H9 (cell line): ENCODE measurements at regions not wholly inside any gene's neighbourhood (a gene's known extent, or its start where the extent isn't known, plus 50 kb on each side); places are given as distances from the start of the nearest gene placed in this dataset.

ENCODE experiments used
- DNase-seq: peaks from one replicate; pipeline ENCODE4 v3.0.0-alpha.2; 2017
- H2AFZ ChIP-seq: one replicate; pipeline ENCODE4 v1.6.1; 2013; ENCODE audit warnings: mild to moderate bottlenecking, low read length, control low read depth, moderate library complexity
- H2AK5ac ChIP-seq: 2 replicates; pipeline ENCODE4 v1.6.1; 2013; ENCODE audit warnings: low read length, control low read depth, mixed read lengths; ENCODE audit not compliant: insufficient read length
- H2BK120ac ChIP-seq: one replicate; pipeline ENCODE4 v1.6.1; 2013; ENCODE audit warnings: low read depth, mild to moderate bottlenecking, low read length, control low read depth, inconsistent platforms; ENCODE audit not compliant: poor library complexity, severe bottlenecking
- H2BK12ac ChIP-seq: 2 replicates; pipeline ENCODE4 v1.6.1; 2013; ENCODE audit warnings: low read length, control low read depth, mixed read lengths, low read depth; ENCODE audit not compliant: insufficient read length
- H2BK15ac ChIP-seq: 2 replicates; pipeline ENCODE4 v1.6.1; 2013; ENCODE audit warnings: low read depth, low read length, control low read depth
- H2BK20ac ChIP-seq: one replicate; pipeline ENCODE4 v1.6.1; 2013; ENCODE audit warnings: low read depth, mild to moderate bottlenecking, low read length, control low read depth, inconsistent platforms; ENCODE audit not compliant: poor library complexity, severe bottlenecking
- H2BK5ac ChIP-seq: 2 replicates; pipeline ENCODE4 v1.6.1; 2013; ENCODE audit warnings: low read length, control low read depth, mixed read lengths; ENCODE audit not compliant: insufficient read length
- H3K14ac ChIP-seq: 2 replicates; pipeline ENCODE4 v1.6.1; 2013; ENCODE audit warnings: low read length, control low read depth; ENCODE audit not compliant: insufficient read depth
- H3K18ac ChIP-seq: 2 replicates; pipeline ENCODE4 v1.6.1; 2013; ENCODE audit warnings: low read depth, mild to moderate bottlenecking, mixed read lengths, low read length, control low read depth; ENCODE audit not compliant: insufficient read length
- H3K23ac ChIP-seq: 2 replicates; pipeline ENCODE4 v1.6.1; 2013; ENCODE audit warnings: low read length, control low read depth, mixed read lengths, low read depth; ENCODE audit not compliant: insufficient read length
- H3K23me2 ChIP-seq: 2 replicates; pipeline ENCODE4 v1.6.1; 2013; ENCODE audit warnings: low read depth, mild to moderate bottlenecking, mixed read lengths, low read length, control low read depth; ENCODE audit not compliant: insufficient read length, poor library complexity, severe bottlenecking
- H3K27ac ChIP-seq: 2 replicates; pipeline ENCODE4 v1.5.1; 2013; ENCODE audit warnings: low read length, control low read depth, mixed read lengths, low read depth; ENCODE audit not compliant: insufficient read length
- H3K27me3 ChIP-seq: 2 replicates; pipeline ENCODE4 v1.6.1; 2013; ENCODE audit warnings: low read length, control low read depth, inconsistent platforms; ENCODE audit not compliant: insufficient read depth
- H3K4ac ChIP-seq: 2 replicates; pipeline ENCODE4 v1.6.1; 2013; ENCODE audit warnings: low read depth, mild to moderate bottlenecking, control low read depth, inconsistent platforms, low read length, moderate library complexity
- H3K4me1 ChIP-seq: 2 replicates; pipeline ENCODE4 v1.6.1; 2013; ENCODE audit warnings: low read length, control low read depth, inconsistent platforms; ENCODE audit not compliant: insufficient read depth
- H3K4me2 ChIP-seq: 2 replicates; pipeline ENCODE4 v1.6.1; 2013; ENCODE audit warnings: low read length, control low read depth, mixed read lengths; ENCODE audit not compliant: insufficient read length, insufficient read depth
- H3K56ac ChIP-seq: 2 replicates; pipeline ENCODE4 v1.6.1; 2013; ENCODE audit warnings: low read depth, mild to moderate bottlenecking, mixed read lengths, low read length, control low read depth; ENCODE audit not compliant: insufficient read length
- H3K79me1 ChIP-seq: 2 replicates; pipeline ENCODE4 v1.6.1; 2013; ENCODE audit warnings: low read depth, mild to moderate bottlenecking, moderate library complexity, low read length, control low read depth, inconsistent platforms; ENCODE audit not compliant: insufficient read depth, poor library complexity, severe bottlenecking
- H3K79me2 ChIP-seq: 2 replicates; pipeline ENCODE4 v1.6.1; 2013; ENCODE audit warnings: low read length, control low read depth, inconsistent platforms; ENCODE audit not compliant: insufficient read depth
- H3K9ac ChIP-seq: 2 replicates; pipeline ENCODE4 v1.6.1; 2013; ENCODE audit warnings: low read length, control low read depth, mixed read lengths; ENCODE audit not compliant: insufficient read length; ENCODE audit errors: extremely low read depth
- H3K9me3 ChIP-seq: one replicate; pipeline ENCODE4 v1.6.1; 2013; ENCODE audit warnings: low read depth, low read length, inconsistent platforms; ENCODE audit not compliant: control insufficient read depth
- H3T11ph ChIP-seq: one replicate; pipeline ENCODE4 v1.6.1; 2013; ENCODE audit warnings: mild to moderate bottlenecking, low read length, control low read depth, inconsistent platforms
- H4K20me1 ChIP-seq: one replicate; pipeline ENCODE4 v1.6.1; 2013; ENCODE audit not compliant: control insufficient read depth, insufficient read length, insufficient read depth
- H4K5ac ChIP-seq: 2 replicates; pipeline ENCODE4 v1.6.1; 2013; ENCODE audit warnings: low read depth, mild to moderate bottlenecking, mixed read lengths, low read length, control low read depth; ENCODE audit not compliant: insufficient read length
- H4K8ac ChIP-seq: replicated peaks from 2 replicates; pipeline ENCODE4 v1.6.1; 2013; ENCODE audit warnings: low read length, control low read depth, mixed read lengths, low read depth; ENCODE audit not compliant: insufficient read length
- H4K91ac ChIP-seq: 2 replicates; pipeline ENCODE4 v1.6.1; 2013; ENCODE audit warnings: low read depth, mild to moderate bottlenecking, moderate library complexity, mixed read lengths, low read length, control low read depth; ENCODE audit not compliant: insufficient read length
- H3K27ac Mint-ChIP-seq, 3 experiments: 2 replicates in 2 of 3; 3 replicates in 1 of 3; pipeline ENCODE4 v1.8.0; 2020 to 2021; ENCODE audit warnings: mixed read lengths in 3 of 3, mild to moderate bottlenecking in 1 of 3, moderate library complexity in 1 of 3
- H3K27me3 Mint-ChIP-seq: 2 replicates; pipeline ENCODE4 v1.8.0; 2021; ENCODE audit warnings: low read depth, mild to moderate bottlenecking, moderate library complexity, mixed read lengths
- H3K36me3 Mint-ChIP-seq, 3 experiments: 2 replicates in 2 of 3; 3 replicates in 1 of 3; pipeline ENCODE4 v1.8.0; 2020 to 2021; ENCODE audit warnings: low read depth in 3 of 3, mixed read lengths in 3 of 3; ENCODE audit not compliant: insufficient read depth in 1 of 3
- H3K4me1 Mint-ChIP-seq, 2 experiments: 2 replicates each; pipeline ENCODE4 v1.8.0; 2020; ENCODE audit warnings: mixed read lengths in 2 of 2
- H3K4me3 Mint-ChIP-seq, 2 experiments: 2 replicates in 1 of 2; 3 replicates in 1 of 2; pipeline ENCODE4 v1.8.0; 2020 to 2021; ENCODE audit warnings: mild to moderate bottlenecking in 2 of 2, mixed read lengths in 2 of 2, moderate library complexity in 1 of 2
- H3K9me3 Mint-ChIP-seq, 2 experiments: 2 replicates in 1 of 2; 3 replicates in 1 of 2; pipeline ENCODE4 v1.8.0; 2020; ENCODE audit warnings: mild to moderate bottlenecking in 2 of 2, mixed read lengths in 2 of 2, moderate library complexity in 1 of 2
- TF ChIP-seq, protein P1 (sequence below): fragments of 200-600 bp; sonication (generic); conservative IDR thresholded peaks from 3 replicates; pipeline ENCODE4 v1.8.0; 2021; ENCODE audit warnings: antibody characterized with exemption, mild to moderate bottlenecking

DNA sequence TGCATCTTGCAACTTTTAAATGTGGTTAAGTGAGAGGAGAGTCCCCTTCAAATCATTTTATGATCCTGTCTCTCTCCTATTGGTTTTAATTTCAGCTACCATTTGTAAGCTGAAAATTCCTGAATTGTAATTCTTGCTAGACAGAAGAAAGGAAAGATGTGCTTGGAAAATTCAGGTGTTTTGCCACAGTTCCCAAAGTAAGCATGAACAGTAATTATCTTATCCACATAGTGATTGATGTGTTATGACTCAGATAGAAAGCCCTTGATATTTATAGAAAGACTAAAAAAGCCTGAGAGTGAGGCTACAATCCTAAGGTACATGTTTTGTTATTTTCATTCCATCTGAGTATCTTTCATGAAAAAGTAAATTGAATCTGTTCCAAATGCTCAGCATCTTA, 492.5 kb downstream of the MAT2B start:
- H3K9me3 ChIP-seq = no peaks in the 10 kb centered on the region
- H3K27ac ChIP-seq = no peak overlapping the region
- H3K4ac ChIP-seq = no peak overlapping the region
- no peaks in the 10 kb centered on the region; the same call in 1 of the 2 replicates for H3K4me1 ChIP-seq
- H4K5ac ChIP-seq = no peak overlapping the region
- DNase-seq = no peak
- H2AFZ ChIP-seq = no peak overlapping the region
- H3K14ac ChIP-seq = no peak overlapping the region
- Mint-ChIP-seq H3K4me1 (peaks cover 5% of the 10 kb centered on the region in 2 experiments; a peak in 3 of 4 replicates), H3K27me3 (no peaks in the 10 kb centered on the region), H3K9me3 (peaks cover 2 to 6% of the 10 kb centered on the region in 2 experiments; a peak in 3 of 5 replicates), H3K4me3 (no peak overlapping the region), H3K27ac (no peak overlapping the region), H3K36me3 (peaks cover 0 to 3% (median 0%) of the 10 kb centered on the region in 3 experiments; a peak in 1 of 7 replicates)
- no peaks in the 10 kb centered on the region for H3K79me1 ChIP-seq
- no peak overlapping the region for H3K9ac ChIP-seq
- no peaks in the 10 kb centered on the region for H3K23me2 ChIP-seq
- no peak overlapping the region for H2BK120ac ChIP-seq
- H4K8ac ChIP-seq = no peak overlapping the region
- H3K4me2 ChIP-seq = no peak overlapping the region
- no peak overlapping the region for H2BK20ac ChIP-seq
- H2BK5ac ChIP-seq = no peak overlapping the region
- no peak overlapping the region for H3K56ac ChIP-seq
- no peak overlapping the region for H3T11ph ChIP-seq
- H3K23ac ChIP-seq = no peak overlapping the region
- no peak overlapping the region for H2BK15ac ChIP-seq
- no peaks in the 10 kb centered on the region for H4K20me1 ChIP-seq
- TF ChIP-seq, protein P1, sequence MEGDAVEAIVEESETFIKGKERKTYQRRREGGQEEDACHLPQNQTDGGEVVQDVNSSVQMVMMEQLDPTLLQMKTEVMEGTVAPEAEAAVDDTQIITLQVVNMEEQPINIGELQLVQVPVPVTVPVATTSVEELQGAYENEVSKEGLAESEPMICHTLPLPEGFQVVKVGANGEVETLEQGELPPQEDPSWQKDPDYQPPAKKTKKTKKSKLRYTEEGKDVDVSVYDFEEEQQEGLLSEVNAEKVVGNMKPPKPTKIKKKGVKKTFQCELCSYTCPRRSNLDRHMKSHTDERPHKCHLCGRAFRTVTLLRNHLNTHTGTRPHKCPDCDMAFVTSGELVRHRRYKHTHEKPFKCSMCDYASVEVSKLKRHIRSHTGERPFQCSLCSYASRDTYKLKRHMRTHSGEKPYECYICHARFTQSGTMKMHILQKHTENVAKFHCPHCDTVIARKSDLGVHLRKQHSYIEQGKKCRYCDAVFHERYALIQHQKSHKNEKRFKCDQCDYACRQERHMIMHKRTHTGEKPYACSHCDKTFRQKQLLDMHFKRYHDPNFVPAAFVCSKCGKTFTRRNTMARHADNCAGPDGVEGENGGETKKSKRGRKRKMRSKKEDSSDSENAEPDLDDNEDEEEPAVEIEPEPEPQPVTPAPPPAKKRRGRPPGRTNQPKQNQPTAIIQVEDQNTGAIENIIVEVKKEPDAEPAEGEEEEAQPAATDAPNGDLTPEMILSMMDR = no peak
- H4K91ac ChIP-seq = no peak overlapping the region
- H2BK12ac ChIP-seq = no peak overlapping the region
- H3K27me3 ChIP-seq = no peaks in the 10 kb centered on the region
- no peak overlapping the region for H3K18ac ChIP-seq
- H3K79me2 ChIP-seq = no peaks in the 10 kb centered on the region
- no peak overlapping the region for H2AK5ac ChIP-seq
